ENCODE measurements at regions not wholly inside any gene's neighbourhood (a gene's known extent, or its start where the extent isn't known, plus 50 kb on each side); places are given as distances from the start of the nearest gene placed in this dataset.

- TF ChIP-seq CTCF (IDR thresholded peaks at IDR 0.05) (no peak), POLR2AphosphoS5 (IDR thresholded peaks at IDR 0.05; ENCODE audit: insufficient read depth in 1 of 2, low read depth in 1 of 2) (no peak), POLR2A (IDR thresholded peaks at IDR 0.05) (no peak)
Measured at GRCh38 chr5:18236386-18236785, 602.1 kb downstream of the TAF11L14 start.

All from vagina (tissue), 2 donors.